PC-3 (cell line): ENCODE measurements at regions not wholly inside any gene's neighbourhood (a gene's known extent, or its start where the extent isn't known, plus 50 kb on each side); places are given as distances from the start of the nearest gene placed in this dataset.

Source experiments
- ATAC-seq: fragments of 200-7000 bp; cut with Tn5 transposase; 2 replicates; pipeline ENCODE4 v1.9.1; 2020; ENCODE audit warnings: mild to moderate bottlenecking, moderate library complexity
- BruUV-seq: library from RNA; stranded (reverse); fragments of 400-500 nt; replicated peaks from 2 replicates; lab custom pipeline; 2021; lab: Mats Ljungman, UMichigan
- CTCF ChIA-PET: fragments of 300-600 bp; sonication (Branson Sonifier 250); formaldehyde crosslinking; loops from one replicate; lab custom pipeline; 2022; ENCODE audit warnings: antibody characterized with exemption; lab: Charles Lee
- POLR2A ChIA-PET: fragments of 300-600 bp; sonication (Branson Sonifier 250); formaldehyde crosslinking; loops from one replicate; lab custom pipeline; 2022; ENCODE audit warnings: antibody characterized with exemption; ENCODE audit not compliant: unreplicated experiment; lab: Charles Lee
- DNase-seq: peaks from one replicate; pipeline ENCODE4 v3.0.0-alpha.2; 2015
- H2AFZ ChIP-seq: fragments of 300-600 bp; sonication (generic); 2 replicates; pipeline ENCODE4 v1.6.0; 2016; ENCODE audit warnings: antibody characterized with exemption, low read length
- H3F3A ChIP-seq: fragments of 300-600 bp; sonication (generic); one replicate; pipeline ENCODE4 v1.6.0; 2017; ENCODE audit warnings: antibody characterized with exemption, low read length, control low read depth, mild to moderate bottlenecking; ENCODE audit not compliant: unreplicated experiment
- H3K27ac ChIP-seq: fragments of 300-600 bp; sonication (generic); 2 replicates; pipeline ENCODE4 v1.5.1; 2016; ENCODE audit warnings: mild to moderate bottlenecking, low read length
- H3K27me3 ChIP-seq: fragments of 300-600 bp; sonication (generic); 2 replicates; pipeline ENCODE4 v1.6.1; 2016; ENCODE audit warnings: low read length, mixed read lengths
- H3K36me3 ChIP-seq: fragments of 300-600 bp; sonication (generic); 2 replicates; pipeline ENCODE4 v1.6.1; 2016; ENCODE audit warnings: low read depth, mixed run types, low read length, mixed read lengths
- H3K4me1 ChIP-seq: fragments of 300-600 bp; sonication (generic); 2 replicates; pipeline ENCODE4 v1.5.1; 2016; ENCODE audit warnings: low read length; ENCODE audit not compliant: insufficient read depth
- H3K4me2 ChIP-seq: fragments of 300-600 bp; sonication (generic); 2 replicates; pipeline ENCODE4 v1.6.0; 2016; ENCODE audit warnings: low read length
- H3K4me3 ChIP-seq: fragments of 300-600 bp; sonication (generic); 2 replicates; pipeline ENCODE4 v1.5.1; 2016; ENCODE audit warnings: mild to moderate bottlenecking, low read length, mixed read lengths
- H3K79me2 ChIP-seq: fragments of 300-600 bp; sonication (generic); 2 replicates; pipeline ENCODE4 v1.6.1; 2017; ENCODE audit warnings: low read length, mixed read lengths
- H3K9ac ChIP-seq: fragments of 300-600 bp; sonication (generic); 2 replicates; pipeline ENCODE4 v1.6.0; 2016; ENCODE audit warnings: mild to moderate bottlenecking, low read length
- H3K9me2 ChIP-seq: fragments of 300-600 bp; sonication (generic); replicated peaks from 2 replicates; pipeline ENCODE4 v1.6.1; 2016; ENCODE audit warnings: mixed run types, low read length, mixed read lengths
- H3K9me3 ChIP-seq: fragments of 300-600 bp; sonication (generic); 2 replicates; pipeline ENCODE4 v1.6.1; 2016; ENCODE audit warnings: low read length, mixed read lengths
- H4K20me1 ChIP-seq: fragments of 300-600 bp; sonication (generic); 2 replicates; pipeline ENCODE4 v1.6.1; 2016; ENCODE audit warnings: low read length, mixed read lengths
- EZH2 ChIP-seq: fragments of 300-600 bp; sonication (generic); IDR thresholded peaks from one replicate; pipeline ENCODE4 v1.6.1; 2017; ENCODE audit warnings: antibody characterized with exemption, mild to moderate bottlenecking, low read length; ENCODE audit not compliant: unreplicated experiment
- EZH2phosphoT487 ChIP-seq: fragments of 300-600 bp; sonication (generic); IDR thresholded peaks from 2 replicates; pipeline ENCODE4 v1.6.1; 2018; ENCODE audit warnings: mild to moderate bottlenecking, antibody characterized with exemption, low read length, borderline replicate concordance
- intact Hi-C: fragments of 100-400 bp; cut with micrococcal nuclease; formaldehyde crosslinking; loops from 2 replicates; pipeline ENCODE4 v1.9.0; 2023
- TF ChIP-seq, protein P1 (sequence below): fragments of 300-600 bp; sonication (generic); conservative IDR thresholded peaks from 2 replicates; pipeline ENCODE4 v1.5.1; 2017; ENCODE audit warnings: antibody characterized with exemption, low read depth, mild to moderate bottlenecking, low read length

DNA sequence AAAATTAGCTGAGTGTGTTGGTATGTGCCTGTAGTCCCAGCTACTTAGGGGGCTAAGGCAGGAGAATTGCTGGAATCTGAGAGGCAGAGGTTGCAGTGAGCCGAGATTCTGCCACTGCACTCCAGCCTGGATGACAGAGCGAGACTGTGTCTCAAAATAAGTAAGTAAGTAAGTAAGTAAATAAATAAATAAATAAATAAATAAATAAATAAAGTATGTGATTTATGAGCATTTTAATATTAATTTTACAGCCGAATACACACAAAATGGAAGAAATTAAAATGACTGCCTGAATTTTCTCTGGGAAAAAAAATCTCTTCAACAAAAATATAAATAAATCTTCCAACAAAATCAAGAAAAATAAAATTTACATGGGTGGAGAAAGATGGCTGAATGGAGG is 740.7 kb downstream of the CDH18 start:
- BruUV-seq: no TSS peak
- ChIA-PET CTCF (no interaction called here), POLR2A (no interaction called here)
- Histone ChIP-seq H3K27me3 (no peaks in the 10 kb centered on the region), H3K9ac (no peak overlapping the region), H3K27ac (no peak overlapping the region), H3K9me2 (0 out of 2 replicates have a peak, but pooled peaks cover 2% of the 10 kb centered on the region), H2AFZ (no peak overlapping the region), H3F3A (no peaks in the 10 kb centered on the region), H3K9me3 (no peaks in the 10 kb centered on the region), H3K4me3 (no peak overlapping the region), H3K36me3 (no peaks in the 10 kb centered on the region), H4K20me1 (no peaks in the 10 kb centered on the region), H3K4me2 (no peak overlapping the region), H3K4me1 (no peaks in the 10 kb centered on the region), H3K79me2 (no peaks in the 10 kb centered on the region)
- TF ChIP-seq EZH2 (no peak), EZH2phosphoT487 (no peak)
- TF ChIP-seq, protein P1, sequence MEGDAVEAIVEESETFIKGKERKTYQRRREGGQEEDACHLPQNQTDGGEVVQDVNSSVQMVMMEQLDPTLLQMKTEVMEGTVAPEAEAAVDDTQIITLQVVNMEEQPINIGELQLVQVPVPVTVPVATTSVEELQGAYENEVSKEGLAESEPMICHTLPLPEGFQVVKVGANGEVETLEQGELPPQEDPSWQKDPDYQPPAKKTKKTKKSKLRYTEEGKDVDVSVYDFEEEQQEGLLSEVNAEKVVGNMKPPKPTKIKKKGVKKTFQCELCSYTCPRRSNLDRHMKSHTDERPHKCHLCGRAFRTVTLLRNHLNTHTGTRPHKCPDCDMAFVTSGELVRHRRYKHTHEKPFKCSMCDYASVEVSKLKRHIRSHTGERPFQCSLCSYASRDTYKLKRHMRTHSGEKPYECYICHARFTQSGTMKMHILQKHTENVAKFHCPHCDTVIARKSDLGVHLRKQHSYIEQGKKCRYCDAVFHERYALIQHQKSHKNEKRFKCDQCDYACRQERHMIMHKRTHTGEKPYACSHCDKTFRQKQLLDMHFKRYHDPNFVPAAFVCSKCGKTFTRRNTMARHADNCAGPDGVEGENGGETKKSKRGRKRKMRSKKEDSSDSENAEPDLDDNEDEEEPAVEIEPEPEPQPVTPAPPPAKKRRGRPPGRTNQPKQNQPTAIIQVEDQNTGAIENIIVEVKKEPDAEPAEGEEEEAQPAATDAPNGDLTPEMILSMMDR: no peak
- ATAC-seq: no peak
- intact Hi-C loops: loop anchor here (10.0 kb wide), 1 partner anchor 473 kb away; no protein-coding TSS in a partner anchor
- DNase-seq: no peak

GRCh38 chr5:19256036-19256435 is 732.0 kb downstream of the CDH18 start:
- intact Hi-C loops: loop anchor here (5.0 kb wide), 1 partner anchor 351 kb away; no protein-coding TSS in a partner anchor
- DNase-seq: no peak
- Histone ChIP-seq H3K4me2 (no peak overlapping the region), H3K4me3 (no peak overlapping the region), H3K9ac (no peak overlapping the region), H4K20me1 (no peaks in the 10 kb centered on the region), H3K9me2 (no peaks in the 10 kb centered on the region), H2AFZ (no peak overlapping the region), H3F3A (no peaks in the 10 kb centered on the region), H3K4me1 (no peaks in the 10 kb centered on the region), H3K79me2 (no peaks in the 10 kb centered on the region), H3K27ac (no peak overlapping the region), H3K27me3 (no peaks in the 10 kb centered on the region), H3K9me3 (no peaks in the 10 kb centered on the region), H3K36me3 (no peaks in the 10 kb centered on the region)
- ChIA-PET CTCF (no interaction called here), POLR2A (no interaction called here)
- BruUV-seq: no TSS peak
- TF ChIP-seq EZH2phosphoT487 (no peak), EZH2 (no peak)
- TF ChIP-seq, protein P1: no peak
- no peak for ATAC-seq

DNA sequence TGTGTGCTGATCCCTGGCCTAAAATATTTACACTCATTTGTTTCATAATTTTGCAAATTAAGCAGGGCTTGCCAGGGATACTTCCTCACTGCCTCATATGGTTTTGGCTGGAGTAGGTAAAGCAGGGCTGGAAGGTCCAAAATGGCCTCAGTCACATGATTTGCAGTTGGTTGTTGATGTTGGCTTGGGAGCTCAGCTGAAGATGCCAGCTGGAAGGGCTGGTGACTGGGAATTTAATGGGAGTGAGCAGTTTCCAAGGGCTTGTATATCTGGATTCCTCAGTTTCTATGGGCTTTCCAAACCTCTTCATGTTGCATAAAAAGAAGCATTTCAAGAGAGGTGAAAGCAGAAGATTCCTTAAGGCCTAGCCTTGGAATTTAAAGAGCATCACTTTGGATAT is 729.3 kb downstream of the CDH18 start:
- no peaks in the 10 kb centered on the region for H4K20me1 ChIP-seq
- CTCF ChIA-PET: interaction anchor here (0.6 kb wide), 1 partner anchor 78 kb away, joined by 3 read pairs; no protein-coding TSS in a partner anchor
- no peak overlapping the region for H3K27ac ChIP-seq
- H3K9ac ChIP-seq: no peak overlapping the region
- DNase-seq (no peak), ATAC-seq (no peak)
- no TSS peak for BruUV-seq
- H3K79me2 ChIP-seq: no peaks in the 10 kb centered on the region
- H3K4me1 ChIP-seq: no peaks in the 10 kb centered on the region
- H3K4me2 ChIP-seq: no peak overlapping the region
- no peaks in the 10 kb centered on the region for H3K36me3 ChIP-seq
- H3K9me3 ChIP-seq: no peaks in the 10 kb centered on the region
- no peak overlapping the region for H3K4me3 ChIP-seq
- intact Hi-C loops: loop anchor here (5.0 kb wide), 1 partner anchor 349 kb away; no protein-coding TSS in a partner anchor
- TF ChIP-seq EZH2 (no peak), EZH2phosphoT487 (no peak)
- TF ChIP-seq, protein P1: no peak
- no peaks in the 10 kb centered on the region for H3F3A ChIP-seq
- H3K9me2 ChIP-seq: no peaks in the 10 kb centered on the region
- no peaks in the 10 kb centered on the region for H3K27me3 ChIP-seq
- POLR2A ChIA-PET: no interaction called here
- no peak overlapping the region for H2AFZ ChIP-seq
